ENCODE measurements at regions not wholly inside any gene's neighbourhood (a gene's known extent, or its start where the extent isn't known, plus 50 kb on each side); places are given as distances from the start of the nearest gene placed in this dataset.

GRCh38 chr16:6852643-6853225 is 479.9 kb upstream of the RBFOX1 start:
- no peak for TF ChIP-seq YY1 (IDR thresholded peaks at IDR 0.05; ENCODE audit: low read depth)
- no peak for TF ChIP-seq USF1 (IDR thresholded peaks at IDR 0.05)
- TF ChIP-seq CREB1 (IDR thresholded peaks at IDR 0.05; ENCODE audit: low read depth) = no peak
- TF ChIP-seq EP300 (IDR thresholded peaks at IDR 0.05; ENCODE audit: borderline replicate concordance) = no peak
- no peak for TF ChIP-seq TEAD4 (IDR thresholded peaks at IDR 0.05)
- TF ChIP-seq RAD21 (IDR thresholded peaks at IDR 0.05; ENCODE audit: low read depth) = no peak
- TF ChIP-seq TAF1 (IDR thresholded peaks at IDR 0.05; ENCODE audit: low read depth) = no peak
- TF ChIP-seq EGR1 (IDR thresholded peaks at IDR 0.05) = no peak
- TF ChIP-seq ZBTB7A (IDR thresholded peaks at IDR 0.05; ENCODE audit: low read depth) = no peak
- TF ChIP-seq NFIC (IDR thresholded peaks at IDR 0.05) = no peak
- TF ChIP-seq TCF12 (IDR thresholded peaks at IDR 0.05; ENCODE audit: low read depth) = no peak
- TF ChIP-seq FOXM1 (IDR thresholded peaks at IDR 0.05; ENCODE audit: borderline replicate concordance, low read depth) = no peak
- no peak for TF ChIP-seq REST (IDR thresholded peaks at IDR 0.05; ENCODE audit: low read depth)
- TF ChIP-seq CEBPB (IDR thresholded peaks at IDR 0.05) = no peak
- TF ChIP-seq, protein P1, sequence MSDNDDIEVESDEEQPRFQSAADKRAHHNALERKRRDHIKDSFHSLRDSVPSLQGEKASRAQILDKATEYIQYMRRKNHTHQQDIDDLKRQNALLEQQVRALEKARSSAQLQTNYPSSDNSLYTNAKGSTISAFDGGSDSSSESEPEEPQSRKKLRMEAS (IDR thresholded peaks at IDR 0.05) = no peak

DNA sequence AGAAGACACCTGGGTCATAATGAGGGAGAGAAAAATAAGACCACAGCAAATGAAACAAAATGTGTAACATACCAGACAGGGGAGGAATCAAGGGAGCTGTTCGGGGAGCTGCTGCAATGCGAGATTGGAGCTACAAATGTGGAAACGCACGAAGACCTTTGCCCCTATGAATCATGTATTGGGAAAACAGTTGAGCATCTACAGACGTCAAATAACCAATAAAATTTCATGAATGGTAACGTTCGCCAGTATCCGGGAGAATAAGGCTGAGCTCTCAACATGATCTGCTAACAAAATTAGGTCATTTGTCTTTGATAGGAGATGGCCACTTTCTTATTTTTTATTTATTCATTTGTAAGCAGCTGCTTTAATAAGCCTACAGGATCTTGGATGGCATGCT is 486.2 kb upstream of the RBFOX1 start:
- TF ChIP-seq REST (IDR thresholded peaks at IDR 0.05; ENCODE audit: low read depth) = no peak
- no peak for TF ChIP-seq RAD21 (IDR thresholded peaks at IDR 0.05; ENCODE audit: low read depth)
- TF ChIP-seq USF1 (IDR thresholded peaks at IDR 0.05) = no peak
- no peak for TF ChIP-seq ZBTB7A (IDR thresholded peaks at IDR 0.05; ENCODE audit: low read depth)
- TF ChIP-seq EGR1 (IDR thresholded peaks at IDR 0.05) = no peak
- no peak for TF ChIP-seq EP300 (IDR thresholded peaks at IDR 0.05; ENCODE audit: borderline replicate concordance)
- TF ChIP-seq CREB1 (IDR thresholded peaks at IDR 0.05; ENCODE audit: low read depth) = no peak

DNA sequence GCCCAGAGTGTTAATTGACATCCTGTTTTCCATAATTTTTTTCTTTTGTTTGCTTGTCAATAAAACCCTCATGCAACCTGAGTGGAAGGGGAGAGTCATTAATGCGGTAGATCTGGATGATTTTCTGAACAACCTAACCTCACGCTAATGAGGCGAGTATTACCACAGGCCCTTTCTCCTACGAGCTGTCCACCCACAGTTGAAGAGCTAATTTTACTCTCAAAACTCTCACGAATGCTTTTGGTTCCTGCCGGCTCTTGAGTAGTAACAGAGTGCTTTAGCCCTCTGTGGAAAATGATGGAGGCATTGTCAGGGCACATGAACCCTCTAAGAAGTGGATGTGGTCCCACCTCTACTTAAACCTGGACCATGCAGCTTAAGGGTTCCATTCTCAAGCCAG is 491.3 kb upstream of the RBFOX1 start:
- TF ChIP-seq TEAD4 (IDR thresholded peaks at IDR 0.05) (no peak), RAD21 (IDR thresholded peaks at IDR 0.05; ENCODE audit: low read depth) (no peak), CREB1 (IDR thresholded peaks at IDR 0.05; ENCODE audit: low read depth) (no peak), EGR1 (IDR thresholded peaks at IDR 0.05) (no peak), REST (IDR thresholded peaks at IDR 0.05; ENCODE audit: low read depth) (no peak), TCF12 (IDR thresholded peaks at IDR 0.05; ENCODE audit: low read depth) (no peak)
- TF ChIP-seq, protein P1 (IDR thresholded peaks at IDR 0.05) = no peak

DNA sequence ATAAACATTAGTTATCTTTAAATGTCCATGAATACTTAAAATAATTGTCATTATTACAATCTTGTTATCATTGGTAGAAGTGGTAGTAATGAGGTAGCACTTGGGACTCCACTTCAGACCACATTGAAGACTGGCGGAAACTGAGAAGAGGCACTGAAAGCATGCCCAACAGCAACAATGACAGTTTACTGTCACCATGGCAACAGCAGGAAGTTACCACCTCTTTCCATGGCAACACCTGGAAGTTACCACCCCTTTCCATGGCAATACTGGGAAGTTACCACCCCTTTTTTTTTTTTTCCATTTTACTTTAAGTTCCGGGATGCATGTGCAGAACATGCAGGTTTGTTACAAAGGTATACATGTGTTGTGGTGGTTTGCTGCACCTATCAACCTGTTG is 494.9 kb upstream of the RBFOX1 start:
- TF ChIP-seq EGR1 (IDR thresholded peaks at IDR 0.05) (no peak), TCF12 (IDR thresholded peaks at IDR 0.05; ENCODE audit: low read depth) (no peak), ZBTB7A (IDR thresholded peaks at IDR 0.05; ENCODE audit: low read depth) (no peak)
- TF ChIP-seq, protein P1 (IDR thresholded peaks at IDR 0.05) = no peak

DNA sequence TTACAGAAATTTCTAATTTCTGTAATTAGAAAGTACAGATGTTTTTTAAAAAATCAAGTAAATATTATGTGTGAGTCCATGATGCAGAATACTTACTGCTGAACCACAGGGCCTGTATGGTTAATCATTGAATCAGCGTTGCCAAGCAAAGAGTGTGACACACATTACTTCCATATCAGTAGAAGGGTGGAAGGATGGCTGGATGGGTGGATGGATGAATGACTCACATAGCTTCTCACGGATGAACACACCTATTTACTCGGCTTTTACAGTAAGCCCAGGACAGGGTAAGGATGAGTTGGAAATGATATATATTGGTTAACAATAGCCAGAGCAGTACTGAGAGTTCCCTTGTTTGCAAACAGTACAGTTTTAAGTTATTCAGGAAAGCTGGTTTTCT is 495.9 kb upstream of the RBFOX1 start:
- TF ChIP-seq USF1 (IDR thresholded peaks at IDR 0.05) (no peak), EP300 (IDR thresholded peaks at IDR 0.05; ENCODE audit: borderline replicate concordance) (no peak), TCF12 (IDR thresholded peaks at IDR 0.05; ENCODE audit: low read depth) (no peak), TEAD4 (IDR thresholded peaks at IDR 0.05) (no peak), RAD21 (IDR thresholded peaks at IDR 0.05; ENCODE audit: low read depth) (no peak), FOXM1 (IDR thresholded peaks at IDR 0.05; ENCODE audit: borderline replicate concordance, low read depth) (no peak), CREB1 (IDR thresholded peaks at IDR 0.05; ENCODE audit: low read depth) (no peak), ZBTB7A (IDR thresholded peaks at IDR 0.05; ENCODE audit: low read depth) (no peak), NFIC (IDR thresholded peaks at IDR 0.05) (no peak), CEBPB (IDR thresholded peaks at IDR 0.05) (no peak), YY1 (IDR thresholded peaks at IDR 0.05; ENCODE audit: low read depth) (no peak), TAF1 (IDR thresholded peaks at IDR 0.05; ENCODE audit: low read depth) (no peak), EGR1 (IDR thresholded peaks at IDR 0.05) (no peak), REST (IDR thresholded peaks at IDR 0.05; ENCODE audit: low read depth) (no peak)
- TF ChIP-seq, protein P1 (IDR thresholded peaks at IDR 0.05) = no peak

All from Ishikawa (cell line).